Activated CD4-positive, alpha-beta T cell treated with anti-CD3 and anti-CD28 coated beads, Interleukin-2, amount 50 U/mL, for 1 hour (primary cell): ENCODE measurements at regions not wholly inside any gene's neighbourhood (a gene's known extent, or its start where the extent isn't known, plus 50 kb on each side); places are given as distances from the start of the nearest gene placed in this dataset.

Source experiments
- DNase-seq: peaks from one replicate; pipeline ENCODE4 v3.0.0-alpha.2; 2020

GRCh38 chr15:69962561-69962960, 135.2 kb downstream of the TLE3 start:
- DNase-seq, result no peak

DNA sequence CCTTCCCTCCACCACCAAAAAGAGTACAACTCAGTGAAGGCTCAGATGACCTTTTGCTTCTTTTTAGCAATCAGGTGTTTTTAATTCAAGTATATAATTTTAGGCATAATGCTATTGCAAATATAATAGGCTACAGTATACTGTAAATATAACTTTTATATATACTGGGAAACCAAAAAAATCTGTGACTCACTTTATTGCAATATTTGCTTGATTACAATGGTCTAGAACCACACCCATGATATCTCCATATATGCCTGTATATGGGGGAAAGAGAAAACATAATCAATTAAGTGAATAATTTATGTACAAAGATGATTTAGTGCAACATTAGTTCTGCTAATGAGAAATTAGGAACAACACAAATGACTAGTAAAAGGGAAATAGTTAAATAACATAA, 134.3 kb downstream of the TLE3 start:
- DNase-seq, result no peak

DNA sequence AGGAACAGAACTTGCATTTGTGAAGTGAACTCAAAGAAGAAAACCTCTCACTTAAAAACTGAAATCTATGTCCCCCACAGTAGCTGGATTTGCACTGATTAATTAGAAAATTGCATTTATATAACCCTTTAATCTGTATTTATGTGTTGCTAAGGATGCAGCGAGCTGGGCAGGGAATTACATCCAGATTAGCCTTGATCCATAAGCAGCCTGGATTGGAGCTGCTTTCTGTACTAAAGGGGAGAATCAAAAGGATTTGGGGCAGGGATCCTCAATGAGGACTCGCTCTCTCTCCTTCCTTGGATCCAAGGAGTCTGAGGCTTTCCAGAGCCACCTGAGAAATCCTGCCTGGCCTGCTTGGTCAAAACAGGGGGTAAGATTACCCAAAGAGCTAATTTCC, 125.9 kb downstream of the TLE3 start:
- DNase-seq, result no peak

GRCh38 chr15:69972436-69972835, 125.3 kb downstream of the TLE3 start:
- no peak for DNase-seq

DNA sequence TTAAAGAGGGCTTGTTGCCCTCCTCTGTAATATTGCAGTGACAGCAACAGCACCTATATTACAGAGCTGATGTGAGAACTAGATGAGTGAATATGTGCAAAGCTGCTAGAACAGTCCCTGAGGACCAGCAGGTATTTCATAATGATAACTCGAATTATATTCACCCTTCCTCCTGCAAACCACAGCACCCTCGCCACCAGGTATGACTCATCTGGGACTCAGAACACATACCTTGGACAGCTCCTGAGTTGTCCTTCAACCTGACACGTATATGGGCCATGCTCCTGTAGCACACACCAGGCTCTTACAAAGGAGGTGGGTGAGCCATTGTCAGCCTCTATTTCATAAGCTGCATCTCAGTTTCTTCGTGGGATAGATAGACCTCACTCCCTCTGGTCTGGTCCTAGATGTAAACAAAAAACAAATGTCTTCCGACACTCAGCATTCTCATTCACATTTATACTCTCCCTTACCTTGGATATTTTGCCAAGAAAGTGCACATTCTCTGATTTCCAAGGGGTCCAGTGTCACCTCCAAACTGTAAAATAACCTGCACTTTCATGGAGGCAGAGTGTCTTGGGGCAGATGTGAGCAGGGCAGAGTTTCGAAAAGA, 124.5 kb downstream of the TLE3 start:
- no peak for DNase-seq

DNA sequence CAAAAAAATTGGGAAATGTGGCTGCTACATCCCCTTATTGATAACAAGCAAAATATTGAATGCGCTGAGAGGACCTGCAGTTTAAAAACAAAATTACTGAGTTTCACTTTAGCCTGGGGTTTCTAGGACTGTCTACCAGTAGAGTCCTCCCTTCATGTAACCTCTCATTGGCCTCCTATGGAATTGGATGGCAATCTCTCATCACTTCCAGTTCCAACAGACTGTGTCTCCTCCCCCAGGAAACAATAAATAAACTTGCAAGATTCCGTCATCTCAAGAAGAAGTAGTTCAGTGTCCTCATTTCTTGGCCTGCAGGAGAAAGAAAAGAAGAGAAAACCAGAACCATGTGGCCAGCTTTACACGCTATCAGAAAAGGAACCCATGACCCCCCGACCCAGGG, 123.8 kb downstream of the TLE3 start:
- DNase-seq, result no peak

DNA sequence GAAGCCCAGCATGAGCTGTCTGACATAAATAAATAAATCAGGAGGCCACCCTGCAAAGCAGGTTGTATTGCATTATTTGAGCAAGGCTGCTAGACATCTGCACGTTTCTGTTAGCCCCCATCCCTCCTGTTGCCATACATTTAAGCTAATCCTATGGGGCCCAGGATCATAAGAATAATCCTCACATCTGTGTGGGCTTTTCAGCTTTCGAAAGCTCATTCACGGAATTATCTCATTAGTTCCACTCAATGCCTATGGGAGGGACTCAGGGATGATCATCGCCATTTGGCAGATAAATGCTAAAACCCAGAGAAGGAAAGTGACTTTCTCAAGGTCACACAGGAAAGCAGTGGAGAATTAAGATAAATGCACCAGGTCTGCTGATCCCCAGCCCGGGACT, 123.4 kb downstream of the TLE3 start:
- DNase-seq, result no peak

GRCh38 chr15:69976366-69976994, 121.2 kb downstream of the TLE3 start:
- peak; percentile 39 for DNase-seq

- DNase-seq, result no peak
Observed at GRCh38 chr15:69978603-69979002, 119.1 kb downstream of the TLE3 start.

GRCh38 chr15:69979262-69979661, 118.5 kb downstream of the TLE3 start:
- no peak for DNase-seq

- no peak for DNase-seq
Observed at GRCh38 chr15:69979783-69980182, 117.9 kb downstream of the TLE3 start.

- DNase-seq, result no peak
Observed at GRCh38 chr15:69980341-69981059, 117.2 kb downstream of the TLE3 start.

GRCh38 chr15:69982037-69982436, 115.7 kb downstream of the TLE3 start:
- DNase-seq, result no peak

DNA sequence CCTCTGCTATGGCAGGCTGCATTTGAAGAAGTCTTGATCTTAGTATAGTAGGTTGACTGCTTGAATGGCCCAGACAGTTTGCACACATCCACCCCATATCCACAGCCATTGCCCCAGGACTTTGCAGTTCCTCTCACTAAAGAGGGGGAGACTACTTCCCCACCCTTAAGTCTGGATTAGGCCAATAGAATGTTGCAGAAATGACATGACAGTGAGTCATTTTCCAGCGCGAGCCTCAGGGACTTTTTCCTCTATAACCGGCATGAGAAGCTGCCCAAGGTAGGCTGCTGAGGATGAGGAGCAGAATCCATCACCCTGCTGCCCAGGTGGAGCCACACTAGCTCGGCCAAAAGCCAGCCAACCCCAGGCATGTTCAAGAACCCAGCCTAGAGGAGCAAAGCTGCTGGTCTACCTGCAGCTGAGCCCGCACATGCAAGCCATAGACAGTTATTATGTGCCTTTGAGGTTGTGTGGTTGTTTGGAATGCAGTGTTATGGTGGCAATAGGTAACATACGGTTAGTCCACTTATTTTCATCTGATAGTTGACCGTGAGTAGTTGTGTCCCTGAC, 113.9 kb downstream of the TLE3 start:
- DNase-seq, result no peak

- no peak for DNase-seq
Observed at GRCh38 chr15:69987492-69988489, 109.9 kb downstream of the TLE3 start.

DNA sequence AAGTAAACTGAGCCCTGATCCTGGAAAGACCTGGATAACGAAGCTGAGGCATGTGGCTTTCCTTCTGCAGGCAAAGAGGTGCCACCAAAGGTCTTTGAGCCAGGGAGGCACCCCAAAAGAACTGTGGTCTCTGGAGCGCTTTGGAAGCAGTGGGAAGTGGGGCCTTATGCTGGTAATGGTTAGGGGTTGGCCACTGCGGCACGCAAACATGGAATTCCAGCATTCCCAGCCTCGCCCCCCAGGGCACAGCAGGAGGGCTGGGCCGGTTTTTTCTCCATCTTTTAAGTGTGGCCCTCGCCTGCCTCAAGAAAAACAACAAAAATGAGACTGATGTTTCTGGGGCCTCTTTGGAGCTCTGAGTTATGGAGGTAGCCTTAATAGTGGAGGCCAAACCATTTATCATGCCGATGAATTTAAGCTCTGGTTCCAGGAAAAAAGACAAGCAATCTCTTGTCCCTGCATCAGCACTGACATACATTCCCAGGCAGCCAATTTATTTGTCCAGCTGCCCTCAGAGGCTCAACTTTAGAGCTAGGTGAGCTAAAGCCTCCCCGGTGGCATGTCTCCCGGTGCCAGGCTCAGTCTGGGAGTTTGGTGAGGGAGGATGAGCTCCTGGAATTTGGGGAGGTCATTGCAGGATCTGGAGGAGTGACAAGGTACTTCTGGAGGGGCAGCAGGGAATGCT, 109.0 kb downstream of the TLE3 start:
- no peak for DNase-seq

GRCh38 chr15:69990566-69991421, 106.9 kb downstream of the TLE3 start:
- no peak for DNase-seq

DNA sequence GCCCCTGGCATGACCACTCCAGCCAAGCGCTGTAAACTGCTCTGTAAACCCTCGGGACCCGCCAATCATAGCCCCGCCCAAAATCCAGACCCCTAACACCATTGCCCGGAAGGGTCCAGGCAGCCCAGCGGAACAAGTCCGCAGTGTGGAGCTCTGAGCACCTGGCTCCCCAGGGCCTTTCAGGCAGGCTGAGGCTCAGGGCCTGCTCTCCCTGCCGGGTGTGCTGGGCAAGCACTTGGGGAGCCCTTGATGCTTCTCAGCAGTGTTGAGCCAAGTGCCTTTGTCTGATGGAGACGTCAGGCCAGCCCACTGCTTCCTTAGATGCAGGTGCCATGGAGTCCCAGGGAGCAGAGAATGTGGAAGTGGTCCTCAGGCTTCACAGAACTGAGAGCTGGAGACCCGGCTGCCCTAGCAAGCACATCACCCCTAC, 106.2 kb downstream of the TLE3 start:
- DNase-seq, result no peak

DNA sequence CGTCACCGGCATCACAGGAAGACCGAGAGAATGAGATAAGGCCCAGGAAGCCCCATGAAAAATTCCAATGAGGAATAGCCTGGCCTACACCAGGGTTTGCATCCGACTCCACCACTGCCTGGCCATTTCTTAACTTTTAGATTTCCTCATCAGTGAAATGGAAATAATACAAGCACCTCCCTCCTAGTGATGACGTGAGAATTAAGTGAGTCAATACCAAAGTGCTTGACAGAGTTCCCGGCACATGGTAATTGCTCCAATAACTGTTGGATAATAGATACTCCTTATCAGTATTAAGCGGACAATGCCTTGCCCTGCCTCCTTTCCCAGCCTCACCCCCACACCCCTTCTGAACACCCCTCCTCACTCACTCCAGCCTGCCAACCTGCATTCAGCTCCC, 105.4 kb downstream of the TLE3 start:
- DNase-seq, result no peak

DNA sequence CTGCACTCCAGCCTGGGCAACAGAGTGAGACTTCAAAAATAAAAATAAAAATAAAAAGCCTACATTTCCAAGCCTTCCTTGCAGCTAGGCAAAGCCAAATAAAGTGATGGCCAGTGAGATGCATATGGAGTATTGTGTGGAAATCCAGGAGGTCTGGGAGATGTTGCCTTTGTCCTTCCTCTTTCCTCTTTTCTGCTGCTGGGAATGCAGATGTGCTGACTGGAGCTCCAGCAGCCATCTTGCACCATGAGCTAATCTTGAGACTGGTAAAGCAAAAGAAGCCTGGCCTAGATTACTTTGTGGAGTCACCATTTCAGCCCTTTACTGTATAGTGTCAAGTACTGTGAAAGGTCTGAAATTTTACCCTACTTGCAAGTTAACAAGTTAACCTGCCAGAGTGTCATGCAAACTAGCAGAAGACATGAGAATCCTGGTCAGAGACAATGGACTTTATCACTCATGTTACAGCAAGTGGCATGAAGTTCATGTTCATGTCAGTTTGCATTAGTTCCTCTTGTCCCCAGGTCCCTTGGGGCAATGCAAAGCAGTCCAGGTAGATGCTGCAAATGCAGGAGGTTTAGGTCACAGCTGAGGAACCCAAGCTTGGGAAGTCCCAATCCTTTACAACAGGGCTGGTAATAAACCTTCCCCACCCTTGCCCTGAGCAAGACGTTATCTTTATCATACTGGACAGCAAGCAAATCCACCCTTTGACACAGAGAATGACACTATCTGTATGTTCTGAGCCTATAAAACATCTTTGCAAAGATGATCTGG, 103.1 kb downstream of the TLE3 start:
- no peak for DNase-seq
